ENCODE measurements at regions not wholly inside any gene's neighbourhood (a gene's known extent, or its start where the extent isn't known, plus 50 kb on each side); places are given as distances from the start of the nearest gene placed in this dataset.

DNA sequence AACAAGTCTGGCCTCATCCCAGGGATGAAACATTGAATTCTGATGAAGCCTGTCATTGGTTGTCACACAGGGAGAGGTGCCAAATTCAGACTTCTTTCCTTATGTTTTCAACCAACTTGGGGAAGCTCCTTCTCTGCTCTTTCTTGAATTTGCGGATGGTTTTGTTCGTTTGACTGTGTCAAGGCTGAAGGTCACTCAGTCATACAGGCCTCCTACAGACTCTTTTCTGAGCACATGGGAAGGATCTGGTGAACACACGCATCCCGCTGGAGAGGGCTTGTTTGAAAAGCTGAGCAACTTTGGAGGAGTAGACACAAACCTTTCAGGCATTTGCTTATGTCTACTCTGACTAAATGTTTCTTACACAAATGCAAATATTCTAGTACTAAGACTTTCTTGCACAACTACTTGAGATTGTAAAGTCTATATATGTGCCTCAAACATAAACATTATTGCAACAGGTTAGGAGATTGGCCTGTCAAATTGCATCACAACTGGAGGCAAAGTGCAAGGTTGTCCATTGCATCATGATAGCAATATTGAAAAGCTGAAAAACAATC is 151.5 kb upstream of the NR3C1 start:
- no peak for DNase-seq

DNA sequence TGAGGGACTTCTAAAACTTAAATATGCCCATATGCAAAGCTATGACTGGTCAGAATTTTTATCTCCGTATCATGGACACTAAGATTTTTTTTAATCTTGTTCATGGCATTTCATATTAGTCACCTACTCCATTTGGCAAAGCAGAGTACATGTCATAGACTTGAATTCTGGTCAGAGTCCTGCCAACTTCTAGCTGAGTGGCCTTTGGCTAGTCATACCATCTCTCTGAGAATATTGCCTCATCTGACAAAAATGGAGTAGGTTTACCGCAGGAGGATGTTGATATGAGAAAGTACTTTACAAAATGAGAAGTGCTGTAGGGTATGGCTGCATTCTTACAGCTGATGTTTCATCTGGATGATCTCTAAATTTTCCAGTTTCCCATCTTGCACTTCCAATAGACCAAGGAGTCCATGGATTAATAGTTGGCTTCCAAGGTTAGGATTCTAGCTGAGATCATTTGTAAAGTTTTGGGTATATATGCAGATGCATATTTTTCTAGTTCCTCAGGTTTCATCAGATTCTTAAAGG is 150.8 kb upstream of the NR3C1 start:
- no peak for DNase-seq

DNA sequence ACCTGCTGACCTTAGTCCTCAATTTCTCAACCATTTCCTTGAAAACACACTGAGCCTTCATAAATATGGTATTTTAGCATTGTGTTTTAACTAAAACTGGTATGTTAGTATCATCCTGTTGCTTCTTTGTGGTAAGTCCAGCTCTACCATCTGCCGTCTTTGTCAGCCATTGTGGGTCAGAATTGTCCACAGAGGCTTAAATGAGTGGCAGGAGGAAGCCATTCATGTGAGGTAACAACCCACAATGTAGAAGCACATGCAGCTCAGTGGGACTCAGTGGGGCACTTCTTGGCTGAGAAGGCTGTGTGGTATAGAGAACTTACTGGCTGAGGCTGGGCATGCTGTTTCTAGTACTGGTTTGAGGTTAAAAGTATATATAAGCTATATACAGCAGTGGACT is 149.2 kb upstream of the NR3C1 start:
- DNase-seq: no peak

DNA sequence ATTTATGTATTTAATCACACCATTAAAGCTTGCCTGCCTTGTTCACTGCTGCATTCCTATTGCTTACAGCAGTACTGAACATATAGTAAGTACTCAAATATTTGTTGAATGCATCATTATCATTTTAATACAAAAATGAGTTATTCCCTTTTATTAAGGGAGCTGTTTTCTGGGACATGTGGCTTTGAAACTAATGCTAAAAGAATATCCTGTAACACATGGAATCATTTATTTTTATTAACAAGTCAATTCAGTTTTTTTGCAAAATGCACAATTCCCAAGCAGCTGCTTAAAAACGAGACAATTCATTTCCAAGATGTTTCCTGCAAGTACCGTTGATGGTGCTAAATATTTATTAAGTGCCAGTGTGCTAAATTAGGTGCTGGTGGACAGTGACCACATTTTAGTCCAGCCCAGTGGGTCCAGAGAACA is 148.3 kb upstream of the NR3C1 start:
- DNase-seq: no peak

DNA sequence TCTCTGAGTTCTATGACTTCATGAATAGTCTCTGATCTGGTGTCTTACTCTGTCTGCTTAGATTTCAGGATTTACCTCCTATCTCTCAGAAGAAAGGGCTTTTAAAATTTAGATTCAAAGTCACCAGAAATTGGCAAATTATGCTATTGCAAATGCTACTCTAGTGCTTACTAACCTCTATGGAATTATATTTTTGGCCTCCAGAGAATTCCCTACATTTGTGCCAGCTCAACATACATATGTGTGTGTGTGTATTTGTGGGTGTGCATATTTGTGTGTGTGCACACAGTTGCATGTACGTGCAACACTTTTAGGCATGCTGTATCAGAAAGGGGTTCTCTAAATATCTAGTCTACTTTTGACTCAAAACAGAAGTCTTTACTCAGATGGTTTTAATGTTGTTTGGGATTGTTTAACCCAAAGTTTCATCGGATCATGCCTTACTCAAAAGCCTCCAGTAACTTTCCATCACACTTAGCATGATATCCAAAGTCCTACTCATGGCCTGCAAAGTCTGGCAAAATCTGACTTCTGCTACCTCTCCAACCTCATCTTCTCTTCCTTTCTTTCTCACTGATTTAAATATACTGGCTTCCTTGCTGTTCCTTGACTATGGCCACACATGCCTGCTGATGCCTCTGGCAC is 147.6 kb upstream of the NR3C1 start:
- no peak for DNase-seq

DNA sequence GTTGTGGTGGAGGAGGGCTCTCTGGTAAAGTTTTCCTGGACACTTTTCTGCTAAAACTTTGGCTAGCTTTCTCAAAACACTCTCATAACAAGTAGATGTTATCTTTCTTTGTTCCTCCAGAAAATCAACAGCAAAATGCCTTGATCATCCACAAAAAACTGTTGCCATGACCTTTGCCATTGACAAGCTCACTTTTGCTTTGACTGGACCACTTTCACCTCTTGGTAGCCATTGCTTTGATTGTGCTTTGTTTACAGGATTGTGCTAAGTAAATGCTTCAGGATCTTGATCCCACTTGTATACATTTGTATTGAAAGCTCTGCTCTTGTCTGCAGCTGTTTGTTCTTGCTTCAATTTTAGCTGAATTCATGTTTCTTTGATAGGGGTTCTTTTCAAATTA is 143.9 kb upstream of the NR3C1 start:
- no peak for DNase-seq

DNA sequence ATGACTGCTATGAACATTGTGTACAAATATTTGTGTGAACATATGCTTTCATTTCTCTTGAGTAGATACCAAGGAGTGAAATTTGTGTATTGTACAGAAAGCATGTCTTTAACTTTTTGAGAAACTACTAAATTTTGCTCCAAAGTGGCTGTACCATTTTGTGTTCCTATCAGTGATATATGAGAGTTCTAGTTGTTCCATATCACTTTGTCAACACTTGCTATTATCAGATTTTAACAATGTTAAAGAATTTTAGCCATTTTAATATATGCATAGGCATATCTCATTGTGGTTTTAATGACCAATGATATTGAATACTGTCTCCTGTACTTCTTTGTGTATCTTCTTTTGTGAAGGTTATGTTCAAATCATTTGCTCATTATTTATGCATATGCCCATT is 142.9 kb upstream of the NR3C1 start:
- DNase-seq: no peak

DNA sequence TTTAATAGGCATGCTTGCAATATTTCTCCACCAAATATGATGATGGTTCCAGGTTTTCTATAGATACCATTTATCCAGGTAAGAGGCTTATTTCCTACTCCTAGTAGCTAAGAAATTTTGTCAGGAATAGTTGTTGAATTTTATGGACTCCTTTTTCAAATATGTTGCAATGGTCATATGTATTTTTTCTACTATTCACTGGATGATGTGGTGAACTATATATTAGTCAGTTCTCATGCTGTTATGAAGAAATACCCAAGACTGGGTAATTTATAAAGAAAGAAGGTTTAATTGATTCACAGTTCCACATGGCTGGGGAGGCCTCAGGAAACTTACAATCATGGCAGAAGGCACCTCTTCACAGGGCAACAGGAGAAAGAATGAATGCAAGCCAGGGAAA is 141.1 kb upstream of the NR3C1 start:
- DNase-seq: no peak

DNA sequence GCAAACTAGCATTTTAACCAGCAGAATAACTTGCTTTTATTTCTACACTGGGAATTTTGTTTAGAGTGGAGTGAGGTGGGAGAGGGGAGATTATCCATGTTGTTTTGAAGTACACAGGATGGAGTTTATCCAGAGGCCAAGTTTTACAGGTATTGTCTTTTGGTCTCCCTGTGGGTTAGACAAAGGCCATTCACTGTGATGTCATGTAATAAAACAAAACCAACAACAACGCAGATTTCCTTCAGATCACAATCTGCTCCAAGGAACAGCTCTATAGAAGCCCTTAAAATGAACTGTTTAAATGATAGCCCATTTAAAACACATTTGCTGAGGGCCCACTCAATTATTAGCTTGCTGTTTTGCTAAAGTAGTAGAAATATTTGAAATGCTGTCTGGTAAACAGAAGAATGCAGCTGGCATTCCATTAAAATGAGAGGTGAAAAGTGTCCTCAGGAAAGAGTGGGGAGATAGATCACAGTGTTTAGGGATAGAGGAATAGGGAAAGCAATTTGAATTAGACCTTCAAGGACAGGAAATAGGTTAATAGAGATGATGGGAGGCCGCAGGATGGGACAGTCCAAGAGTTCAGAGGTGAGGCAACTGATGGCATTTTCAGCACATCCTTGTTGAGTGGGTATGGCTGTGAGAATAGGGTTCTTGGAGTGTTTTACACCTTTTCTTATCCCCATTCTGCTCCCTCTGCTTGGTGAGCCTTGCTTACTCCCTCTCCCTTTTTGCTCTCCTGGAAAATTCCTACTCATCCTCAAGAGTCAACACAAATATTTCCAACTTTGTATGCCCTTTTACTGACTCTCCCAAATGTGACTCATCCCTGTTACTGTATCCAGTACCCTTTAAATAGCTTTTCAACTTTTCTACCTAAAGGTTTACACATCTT is 140.1 kb upstream of the NR3C1 start:
- DNase-seq: no peak

DNA sequence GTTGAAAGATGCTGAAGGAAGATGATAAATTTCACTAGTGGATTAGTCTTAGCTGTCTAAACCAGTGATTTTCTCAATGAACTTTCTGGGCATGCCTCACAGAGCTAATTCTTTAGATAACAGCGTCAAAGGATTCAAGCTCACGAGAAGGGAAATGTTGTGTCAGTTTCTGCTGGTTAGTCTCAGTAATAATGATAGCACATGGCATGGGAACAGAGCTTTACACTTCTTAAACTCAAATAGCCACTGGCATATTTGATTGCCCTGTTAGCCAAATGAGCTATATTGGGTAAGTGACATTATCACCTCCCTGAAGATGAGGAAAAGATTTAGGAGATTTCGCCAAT is 139.3 kb upstream of the NR3C1 start:
- no peak for DNase-seq

DNA sequence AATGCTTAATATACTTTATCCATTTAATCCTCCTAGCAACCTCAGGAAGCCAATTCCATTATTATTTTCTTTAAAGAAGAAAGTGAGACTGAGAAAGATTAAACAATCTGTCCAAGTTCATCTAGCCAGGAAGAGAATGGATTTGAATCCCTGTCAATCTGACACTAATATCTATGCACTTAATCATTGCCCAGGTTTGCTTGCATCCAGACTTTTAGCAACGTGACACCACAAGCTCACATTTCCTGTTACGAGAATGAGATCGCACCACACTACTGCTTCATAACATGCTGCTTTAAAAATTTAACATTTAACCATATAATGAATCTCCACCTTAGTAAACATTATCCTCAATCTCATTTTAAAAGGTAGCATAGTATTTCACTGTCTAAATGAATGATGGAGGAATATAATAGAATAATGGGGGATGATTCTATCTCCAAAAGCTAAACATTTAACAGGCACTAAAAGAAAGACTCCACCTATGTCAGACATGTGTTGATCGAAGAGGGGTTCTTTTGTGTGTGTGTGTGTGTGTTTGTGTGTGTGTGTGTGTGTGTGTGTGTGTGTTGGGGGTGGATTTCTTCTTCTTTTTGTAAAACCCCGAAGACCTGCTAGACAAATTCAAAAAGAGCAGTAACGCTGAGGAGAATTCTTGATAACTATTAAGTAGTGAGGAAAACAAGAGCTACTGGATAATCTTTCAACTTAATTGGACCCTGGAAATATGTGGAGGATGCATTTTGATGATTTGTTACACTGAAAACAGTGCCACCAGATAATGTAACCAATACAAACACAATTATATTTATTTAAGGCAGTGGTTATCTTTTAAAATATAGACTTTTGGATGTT is 138.7 kb upstream of the NR3C1 start:
- no peak for DNase-seq

DNA sequence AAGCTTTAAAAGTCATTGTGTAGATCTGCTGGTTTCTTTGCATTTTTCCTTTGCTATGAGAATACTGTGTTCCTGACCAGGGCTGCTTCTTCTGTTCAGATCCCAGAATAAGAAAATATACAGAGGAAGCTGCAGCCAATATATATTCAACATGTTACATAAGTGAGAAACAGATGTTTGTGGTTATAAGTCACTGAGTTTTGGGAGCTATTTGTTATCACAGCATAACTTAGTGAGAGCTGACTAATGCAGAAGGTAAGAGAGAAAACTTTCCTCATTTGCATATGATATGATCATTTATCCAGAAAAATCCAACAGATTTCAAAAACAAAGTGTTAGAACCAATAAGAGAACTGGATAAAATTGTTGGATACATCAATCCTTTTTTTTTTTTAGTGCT is 136.3 kb upstream of the NR3C1 start:
- no peak for DNase-seq

DNA sequence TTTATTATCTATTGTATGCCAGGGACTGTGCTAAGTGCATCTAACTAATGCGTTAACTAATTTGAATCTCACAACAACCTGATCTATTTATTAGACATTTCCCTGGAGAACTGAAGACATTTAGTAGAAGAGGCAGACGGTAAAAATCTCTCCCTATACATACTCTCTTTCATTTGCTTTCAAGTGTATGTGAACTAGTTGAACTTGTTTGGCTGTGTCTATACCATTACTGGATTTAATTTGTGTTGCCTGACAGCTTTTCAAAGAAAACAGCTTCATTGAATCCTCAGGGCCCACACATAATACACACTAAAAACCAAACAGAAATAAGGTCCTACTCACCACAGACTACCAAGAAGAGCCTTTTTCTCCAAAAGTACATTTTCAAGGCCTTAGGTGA is 133.6 kb upstream of the NR3C1 start:
- no peak for DNase-seq

DNA sequence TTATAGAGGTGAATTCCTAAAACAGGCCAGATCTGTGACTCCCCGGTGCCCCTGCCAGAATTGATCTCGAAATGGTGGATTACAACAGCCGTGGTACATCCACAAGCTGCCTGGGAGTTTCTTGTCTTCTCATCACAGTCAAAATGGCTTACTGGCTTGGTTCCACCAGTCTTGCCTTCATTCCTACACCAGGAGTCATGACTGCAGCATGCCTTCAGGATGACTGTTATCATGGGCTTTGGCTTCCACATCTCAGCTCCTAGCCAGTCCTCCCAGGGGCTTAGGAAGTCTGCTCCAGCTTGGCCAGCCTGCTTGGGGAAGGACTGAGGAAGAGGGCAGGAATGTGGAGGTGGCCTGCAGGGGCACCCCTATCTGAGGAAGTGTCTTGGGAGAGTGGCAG is 132.9 kb upstream of the NR3C1 start:
- DNase-seq: no peak

DNA sequence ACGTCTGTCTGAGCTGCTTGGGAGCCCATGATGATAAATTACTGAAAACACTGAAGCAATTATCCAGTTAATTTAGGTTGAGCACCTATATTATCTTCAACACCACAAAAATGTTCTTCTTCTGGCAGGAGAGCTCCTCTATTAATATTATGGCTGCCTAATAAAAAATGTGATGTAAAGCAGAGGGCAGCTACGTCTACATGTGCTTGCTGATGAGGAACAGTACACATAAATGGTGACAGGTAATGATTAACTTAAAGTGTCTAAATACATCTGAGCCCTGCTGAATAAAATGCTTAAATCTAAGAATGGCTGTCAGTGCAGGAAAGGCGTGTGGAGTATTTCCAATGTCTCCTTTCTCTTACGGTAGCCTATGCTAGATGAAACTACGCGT is 131.3 kb upstream of the NR3C1 start:
- no peak for DNase-seq

DNA sequence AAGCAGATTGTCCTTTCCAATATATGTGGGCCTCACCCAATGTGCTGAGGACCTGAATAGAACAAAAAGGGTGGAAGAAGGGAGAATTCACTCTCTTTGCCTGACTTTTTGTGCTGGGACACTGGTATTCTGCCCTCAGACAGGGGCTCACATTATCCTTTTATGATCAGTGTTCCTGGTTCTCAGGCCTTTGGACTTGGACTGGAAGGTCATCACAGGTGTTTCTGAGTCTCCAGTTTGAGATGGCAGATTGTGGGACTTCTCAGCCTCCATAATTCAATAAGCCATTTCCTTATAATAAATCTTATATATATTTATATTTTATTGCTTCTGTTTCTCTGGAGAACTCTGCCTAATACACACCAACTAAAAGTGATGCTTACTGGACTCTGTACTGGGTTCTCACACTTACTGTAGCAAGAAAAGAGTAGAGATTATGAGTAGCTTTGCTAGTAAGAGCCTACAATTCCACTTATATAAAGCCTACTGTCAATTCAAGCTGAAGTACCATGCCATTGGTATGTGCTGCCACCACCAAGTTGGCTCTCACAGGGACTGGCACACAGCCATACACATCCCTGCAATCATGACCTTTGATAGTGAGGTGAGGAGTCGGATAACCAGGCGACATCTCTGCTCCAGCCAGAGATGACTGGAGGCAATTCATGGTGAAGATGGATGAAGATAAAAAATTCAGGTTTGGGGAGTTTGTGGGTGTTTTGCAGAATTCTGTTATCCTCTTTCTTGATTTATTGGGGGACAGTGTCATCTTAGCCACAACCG is 130.7 kb upstream of the NR3C1 start:
- DNase-seq: no peak

DNA sequence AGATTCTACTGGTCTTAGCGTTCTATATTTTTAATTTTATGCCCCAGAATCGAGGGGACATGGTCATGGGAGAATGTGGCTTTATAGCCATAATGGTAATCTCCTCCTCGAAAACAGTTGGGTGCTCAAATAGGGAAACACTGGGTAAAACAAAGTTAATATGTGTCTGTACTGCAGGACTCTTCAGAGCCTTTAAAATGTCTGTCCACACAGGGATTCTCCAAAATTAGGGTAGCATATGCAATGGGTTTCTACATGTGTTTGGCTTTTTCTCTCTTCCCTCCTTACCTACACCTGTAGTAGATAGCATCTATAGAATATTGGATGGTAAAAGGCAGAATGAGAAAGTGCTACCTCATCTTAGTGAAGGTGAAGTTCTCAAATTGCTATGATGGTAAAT is 130.0 kb upstream of the NR3C1 start:
- DNase-seq: no peak

DNA sequence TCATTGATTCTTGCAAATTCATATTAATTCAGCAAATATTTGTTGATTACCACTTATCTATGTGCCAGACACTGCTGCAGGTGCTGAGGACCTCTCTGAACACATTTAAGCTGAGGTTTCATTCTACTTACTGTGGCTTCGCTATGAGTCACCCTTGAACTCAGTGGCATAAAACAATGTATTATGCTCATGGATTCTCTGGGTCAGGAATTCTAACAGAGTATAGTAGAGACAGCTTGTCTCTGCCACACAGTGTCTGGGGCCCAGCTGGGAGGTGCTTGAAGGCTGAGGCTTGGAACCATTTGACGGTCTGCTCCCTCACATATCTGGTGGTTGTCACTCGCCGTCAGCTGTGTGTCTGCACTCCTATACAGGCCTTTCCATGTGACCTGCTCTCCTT is 124.3 kb upstream of the NR3C1 start:
- no peak for DNase-seq

DNA sequence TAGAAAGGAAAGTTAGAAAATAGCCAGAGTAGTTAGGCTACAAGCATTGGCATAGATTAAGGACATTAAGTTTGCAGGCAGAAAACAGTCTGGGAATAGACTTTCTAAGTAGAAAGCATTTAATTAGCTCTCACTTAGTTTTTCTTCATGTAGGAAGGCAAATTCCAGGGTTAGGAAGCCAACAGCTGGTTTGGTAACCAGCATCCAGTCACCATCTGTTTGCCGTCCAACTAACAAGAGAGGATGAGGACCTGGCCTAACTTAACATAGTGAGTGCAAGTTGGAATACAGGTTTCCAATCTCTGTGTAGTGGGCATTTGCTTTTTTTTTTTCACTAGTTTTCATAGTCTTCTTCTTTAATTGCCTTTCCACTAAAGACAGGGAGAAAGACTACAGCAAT is 121.7 kb upstream of the NR3C1 start:
- no peak for DNase-seq

DNA sequence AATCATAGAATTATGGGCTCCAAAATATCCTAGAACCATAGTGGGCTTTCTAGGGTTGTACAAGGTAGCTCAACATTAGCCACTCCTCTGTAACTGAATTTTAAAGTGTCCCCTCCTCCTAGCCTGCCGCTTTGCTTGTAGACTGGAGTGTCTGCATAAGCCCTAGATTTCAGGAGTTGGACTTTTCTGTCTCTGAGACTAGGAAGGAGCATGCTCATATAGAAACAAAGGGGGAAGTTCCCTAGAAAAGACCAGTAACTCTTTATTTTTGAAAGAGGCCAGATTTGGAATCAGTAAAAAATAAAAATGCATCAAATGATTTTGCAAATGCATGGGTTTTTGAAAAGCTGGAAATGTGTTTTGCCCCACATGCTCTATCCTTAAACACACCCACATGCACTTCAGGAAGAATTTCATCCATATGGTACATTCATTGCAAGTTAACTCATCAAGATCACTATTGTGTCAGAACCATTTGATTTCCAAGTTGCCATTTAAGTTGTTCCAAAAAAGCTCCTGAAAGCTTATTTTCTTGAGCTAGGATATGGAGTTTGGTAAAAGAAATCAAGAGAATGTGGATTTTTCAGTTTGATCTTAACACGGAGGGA is 121.0 kb upstream of the NR3C1 start:
- DNase-seq: no peak

DNA sequence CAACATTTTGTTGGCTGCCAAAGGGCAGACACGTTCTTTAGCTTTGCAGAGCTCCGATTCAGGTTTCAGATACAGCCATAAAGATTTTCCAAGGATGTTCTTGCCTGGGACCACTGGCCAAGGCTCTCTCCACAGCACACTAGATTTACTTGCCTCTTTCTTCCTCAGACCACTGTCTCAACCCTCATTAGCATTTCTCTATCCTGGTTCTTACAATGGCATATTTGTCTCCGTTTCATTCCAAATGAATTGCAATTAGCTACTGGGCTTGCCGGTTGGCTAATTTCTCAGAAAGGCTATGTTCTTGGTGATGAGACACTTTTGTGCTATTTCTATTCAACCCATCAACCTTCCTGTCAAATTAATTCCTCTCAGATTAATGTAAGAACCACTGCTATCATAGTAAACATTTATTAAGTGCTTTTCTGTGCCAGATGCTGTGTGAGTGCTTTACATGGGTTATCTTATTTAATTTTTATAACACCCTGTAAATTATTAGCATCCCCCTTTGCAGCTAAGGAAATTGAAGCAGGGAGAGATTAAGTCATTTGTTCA is 118.4 kb upstream of the NR3C1 start:
- DNase-seq: no peak

DNA sequence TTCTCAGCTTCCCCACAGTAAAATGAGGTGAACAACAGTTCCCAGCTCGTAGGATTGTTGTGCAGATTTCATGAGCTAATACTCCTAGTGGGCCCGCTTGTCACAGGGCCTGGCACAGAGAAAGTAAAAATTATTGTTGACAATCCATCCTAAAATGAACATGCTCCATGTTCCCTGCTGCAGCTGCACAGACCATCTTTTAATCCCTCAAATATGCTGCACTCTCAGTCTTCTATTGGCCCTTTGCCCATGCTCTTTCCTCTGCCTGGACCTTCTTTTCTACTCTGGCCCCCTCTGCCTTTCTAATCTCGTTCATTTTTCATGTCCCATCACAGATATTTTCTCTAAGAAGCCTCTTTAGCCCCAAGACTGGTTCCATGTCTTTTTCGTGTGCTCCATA is 117.7 kb upstream of the NR3C1 start:
- DNase-seq: no peak
